ENCODE measurements at regions not wholly inside any gene's neighbourhood (a gene's known extent, or its start where the extent isn't known, plus 50 kb on each side); places are given as distances from the start of the nearest gene placed in this dataset.
"Not testable (repeated sequence)": the region's sequence is repeated elsewhere in the genome, so short reads cannot be mapped to it uniquely, and the experiment has no call there.

DNA sequence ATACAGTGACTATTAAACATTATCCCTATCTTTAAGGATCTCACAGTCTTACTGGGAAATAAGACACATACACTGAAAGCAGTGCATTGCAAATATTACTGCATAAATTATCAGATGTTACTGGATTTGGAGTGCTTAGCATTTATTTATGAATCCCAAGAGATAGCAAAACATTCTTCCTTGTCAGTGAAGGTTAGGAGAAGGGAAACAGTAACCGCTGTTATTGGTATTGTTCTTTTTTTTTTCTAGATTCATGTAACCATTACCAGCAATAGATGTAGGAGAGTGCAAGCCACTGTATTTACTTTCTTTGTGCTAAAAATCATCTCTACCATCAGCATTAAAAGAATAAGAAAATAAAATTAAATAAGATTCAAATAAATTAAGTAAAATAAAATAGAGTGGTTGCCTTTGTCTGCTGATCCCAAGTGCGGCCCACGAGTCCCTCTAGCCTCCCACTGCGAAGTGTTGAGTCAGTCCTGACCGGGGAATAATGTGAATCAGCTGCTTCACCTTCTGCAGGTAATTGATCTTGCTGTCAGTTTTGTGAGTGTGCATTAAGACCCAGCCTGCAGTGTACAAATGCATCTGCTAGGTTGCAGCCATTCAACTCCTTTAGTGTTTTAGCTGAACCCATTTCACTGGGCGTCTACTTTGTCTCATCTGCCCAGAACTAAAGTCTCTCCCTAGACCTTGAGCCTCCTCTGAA lies 1344.9 kb downstream of the GATA3 start:
- H3K27me3 ChIP-seq (ENCODE audit: control insufficient read depth, insufficient read depth, low read length), result no peaks in the 10 kb centered on the region
- intact Hi-C loops (cut with micrococcal nuclease), result no loop called here
- H3K36me3 Mint-ChIP-seq, result no peaks in the 10 kb centered on the region
- no peak overlapping the region for H3K27ac Mint-ChIP-seq
- no peaks in the 10 kb centered on the region for H3K4me1 Mint-ChIP-seq
- peaks cover 0 to 3% of the 10 kb centered on the region in 2 donors for H3K9me3 Mint-ChIP-seq
- H3K9me3 ChIP-seq (ENCODE audit: control insufficient read depth, insufficient read depth, low read length), result no peaks in the 10 kb centered on the region
- no peaks in the 10 kb centered on the region for H3K4me1 ChIP-seq (ENCODE audit: control insufficient read depth, insufficient read depth, low read length)
- H3K4me3 ChIP-seq (ENCODE audit: low read length), result no peak overlapping the region
- WGBS (ENCODE audit: insufficient coverage), result 91% methylated on average over 5 of the region's 6 CpGs
- ATAC-seq (no peak), DNase-seq (no peak)
- peaks cover 0 to 4% of the 10 kb centered on the region in 2 donors for H3K27me3 Mint-ChIP-seq (ENCODE audit: low read depth in 2 of 2)
- no peaks in the 10 kb centered on the region for H3K36me3 ChIP-seq (ENCODE audit: control insufficient read depth, insufficient read depth, low read length)
- TF ChIP-seq, protein P1, sequence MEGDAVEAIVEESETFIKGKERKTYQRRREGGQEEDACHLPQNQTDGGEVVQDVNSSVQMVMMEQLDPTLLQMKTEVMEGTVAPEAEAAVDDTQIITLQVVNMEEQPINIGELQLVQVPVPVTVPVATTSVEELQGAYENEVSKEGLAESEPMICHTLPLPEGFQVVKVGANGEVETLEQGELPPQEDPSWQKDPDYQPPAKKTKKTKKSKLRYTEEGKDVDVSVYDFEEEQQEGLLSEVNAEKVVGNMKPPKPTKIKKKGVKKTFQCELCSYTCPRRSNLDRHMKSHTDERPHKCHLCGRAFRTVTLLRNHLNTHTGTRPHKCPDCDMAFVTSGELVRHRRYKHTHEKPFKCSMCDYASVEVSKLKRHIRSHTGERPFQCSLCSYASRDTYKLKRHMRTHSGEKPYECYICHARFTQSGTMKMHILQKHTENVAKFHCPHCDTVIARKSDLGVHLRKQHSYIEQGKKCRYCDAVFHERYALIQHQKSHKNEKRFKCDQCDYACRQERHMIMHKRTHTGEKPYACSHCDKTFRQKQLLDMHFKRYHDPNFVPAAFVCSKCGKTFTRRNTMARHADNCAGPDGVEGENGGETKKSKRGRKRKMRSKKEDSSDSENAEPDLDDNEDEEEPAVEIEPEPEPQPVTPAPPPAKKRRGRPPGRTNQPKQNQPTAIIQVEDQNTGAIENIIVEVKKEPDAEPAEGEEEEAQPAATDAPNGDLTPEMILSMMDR (IDR thresholded peaks at IDR 0.05), result no peak
- H3K27ac ChIP-seq (ENCODE audit: low read length), result no peak overlapping the region
- no peak overlapping the region for H3K4me3 Mint-ChIP-seq

DNA sequence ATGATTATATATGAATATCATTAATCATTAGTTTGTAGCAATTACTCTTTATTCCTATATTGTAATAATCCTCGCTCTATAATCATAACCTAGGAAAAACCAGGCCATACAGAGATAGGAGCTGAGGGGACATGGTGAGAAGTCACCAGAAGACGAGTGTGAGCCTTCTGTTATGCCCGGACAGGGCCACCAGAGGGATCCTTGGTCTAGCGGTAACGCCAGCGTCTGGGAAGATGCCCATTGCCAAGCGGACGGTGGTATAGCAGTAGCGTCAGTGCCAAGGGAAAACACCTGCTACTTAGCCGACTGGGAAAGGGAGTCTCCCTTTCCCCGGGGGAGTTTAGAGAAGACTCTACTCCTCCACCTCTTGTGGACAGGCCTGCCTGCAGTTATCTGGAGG lies 1347.6 kb downstream of the GATA3 start:
- H3K27ac ChIP-seq (ENCODE audit: low read length); ATAC-seq; H3K9me3 Mint-ChIP-seq; DNase-seq; H3K27me3 Mint-ChIP-seq (ENCODE audit: low read depth in 2 of 2); H3K4me1 Mint-ChIP-seq; H3K9me3 ChIP-seq (ENCODE audit: control insufficient read depth, insufficient read depth, low read length); H3K27me3 ChIP-seq (ENCODE audit: control insufficient read depth, insufficient read depth, low read length); H3K4me1 ChIP-seq (ENCODE audit: control insufficient read depth, insufficient read depth, low read length); H3K36me3 ChIP-seq (ENCODE audit: control insufficient read depth, insufficient read depth, low read length); H3K27ac Mint-ChIP-seq; H3K4me3 ChIP-seq (ENCODE audit: low read length); intact Hi-C loops (cut with micrococcal nuclease); H3K36me3 Mint-ChIP-seq; H3K4me3 Mint-ChIP-seq: not testable (repeated sequence)
- WGBS (ENCODE audit: insufficient coverage), result 92% methylated on average over 10 of the region's 11 CpGs

DNA sequence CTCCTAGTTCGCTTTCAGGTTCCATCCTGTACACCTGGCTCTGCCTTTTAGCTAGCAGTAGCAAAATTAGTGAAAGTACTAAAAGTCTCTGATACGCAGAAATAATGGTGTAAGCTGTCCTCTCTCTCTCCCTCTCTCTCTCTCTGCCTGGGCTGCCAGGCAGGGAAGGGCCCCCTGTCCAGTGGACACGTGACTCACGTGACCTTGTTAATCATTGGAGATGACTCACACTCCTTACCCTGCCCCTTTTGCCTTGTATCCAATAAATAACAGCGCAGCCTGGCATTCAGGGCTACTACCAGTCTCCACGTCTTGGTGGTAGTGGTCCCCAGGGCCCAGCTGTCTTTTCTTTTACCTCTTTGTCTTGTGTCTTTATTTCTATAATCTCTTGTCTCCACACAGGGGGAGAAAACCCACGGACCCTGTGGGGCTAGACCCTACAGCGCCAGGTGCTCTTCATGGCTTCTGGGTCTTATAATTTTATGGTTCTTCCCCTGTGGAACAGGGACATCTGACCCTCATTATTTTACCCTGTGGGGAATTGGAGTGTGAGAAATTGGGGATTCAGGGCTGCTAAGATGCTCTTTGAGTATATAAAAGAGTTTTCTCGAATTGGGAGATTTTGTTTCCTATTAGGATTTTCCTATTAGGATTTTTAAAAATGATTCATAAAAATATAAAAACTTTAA lies 1348.2 kb downstream of the GATA3 start:
- H3K4me3 ChIP-seq (ENCODE audit: low read length); H3K9me3 ChIP-seq (ENCODE audit: control insufficient read depth, insufficient read depth, low read length); H3K4me3 Mint-ChIP-seq; ATAC-seq; H3K27ac ChIP-seq (ENCODE audit: low read length); DNase-seq; intact Hi-C loops (cut with micrococcal nuclease); H3K9me3 Mint-ChIP-seq; H3K27me3 Mint-ChIP-seq (ENCODE audit: low read depth in 2 of 2); H3K27me3 ChIP-seq (ENCODE audit: control insufficient read depth, insufficient read depth, low read length); H3K36me3 Mint-ChIP-seq; H3K4me1 ChIP-seq (ENCODE audit: control insufficient read depth, insufficient read depth, low read length); H3K36me3 ChIP-seq (ENCODE audit: control insufficient read depth, insufficient read depth, low read length); H3K27ac Mint-ChIP-seq; H3K4me1 Mint-ChIP-seq: not testable (repeated sequence)
- 72% methylated on average over 9 of the region's 9 CpGs for WGBS (ENCODE audit: insufficient coverage)

DNA sequence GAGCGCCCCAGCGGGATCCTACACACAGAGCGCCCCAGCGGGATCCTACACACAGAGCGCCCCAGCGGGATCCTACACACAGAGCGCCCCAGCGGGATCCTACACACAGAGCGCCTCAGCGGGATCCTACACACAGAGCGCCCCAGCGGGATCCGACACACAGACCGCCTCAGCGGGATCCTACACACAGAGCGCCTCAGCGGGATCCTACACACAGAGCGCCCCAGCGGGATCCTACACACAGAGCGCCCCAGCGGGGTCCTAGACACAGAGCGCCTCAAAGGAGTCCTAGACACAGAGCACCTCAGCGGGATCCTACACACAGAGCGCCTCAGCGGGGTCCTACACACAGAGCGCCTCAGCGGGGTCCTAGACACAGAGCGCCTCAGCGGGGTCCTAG lies 1352.7 kb downstream of the GATA3 start:
- 96% methylated on average over 29 of the region's 29 CpGs for WGBS (ENCODE audit: insufficient coverage)
- intact Hi-C loops (cut with micrococcal nuclease), result not testable (repeated sequence)

DNA sequence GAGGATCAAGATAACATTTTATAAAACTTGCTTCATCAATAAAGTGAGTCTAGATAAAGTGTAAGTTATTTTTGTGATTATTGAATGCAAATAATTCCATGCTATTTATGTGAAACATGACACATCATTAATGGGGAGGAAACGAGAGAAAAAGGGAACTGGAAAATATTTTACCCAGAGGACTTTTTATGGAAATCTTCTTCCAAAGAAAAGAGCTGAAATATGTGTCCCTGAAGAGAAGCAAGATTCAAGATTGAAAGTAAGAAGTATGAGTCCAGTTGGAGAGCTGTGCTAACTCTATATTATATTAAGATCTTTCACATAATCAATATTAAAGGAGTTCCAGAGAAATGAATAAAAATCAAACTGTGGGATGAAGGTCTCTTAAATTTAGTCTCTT lies 1361.8 kb downstream of the GATA3 start:
- no peaks in the 10 kb centered on the region for H3K27me3 ChIP-seq (ENCODE audit: control insufficient read depth, insufficient read depth, low read length)
- TF ChIP-seq, protein P1 (IDR thresholded peaks at IDR 0.05), result no peak
- H3K4me3 ChIP-seq (ENCODE audit: low read length), result no peak overlapping the region
- H3K9me3 ChIP-seq (ENCODE audit: control insufficient read depth, insufficient read depth, low read length), result no peaks in the 10 kb centered on the region
- WGBS (ENCODE audit: insufficient coverage), result 0% methylated on average over 1 of the region's 1 CpG
- no peak for DNase-seq
- H3K4me1 Mint-ChIP-seq, result no peaks in the 10 kb centered on the region
- H3K36me3 ChIP-seq (ENCODE audit: control insufficient read depth, insufficient read depth, low read length), result no peaks in the 10 kb centered on the region
- H3K4me3 Mint-ChIP-seq, result no peak overlapping the region
- ATAC-seq, result no peak
- H3K27ac Mint-ChIP-seq, result no peak overlapping the region
- intact Hi-C loops (cut with micrococcal nuclease), result no loop called here
- H3K36me3 Mint-ChIP-seq, result no peaks in the 10 kb centered on the region
- H3K27ac ChIP-seq (ENCODE audit: low read length), result no peak overlapping the region
- peaks cover 3 to 8% of the 10 kb centered on the region in 2 donors for H3K9me3 Mint-ChIP-seq
- no peaks in the 10 kb centered on the region for H3K4me1 ChIP-seq (ENCODE audit: control insufficient read depth, insufficient read depth, low read length)
- H3K27me3 Mint-ChIP-seq (ENCODE audit: low read depth in 2 of 2), result peaks cover 0 to 7% of the 10 kb centered on the region in 2 donors

More for the DNA sequence above, 1352.7 kb downstream of the GATA3 start:
- not testable (repeated sequence) for H3K4me1 Mint-ChIP-seq; H3K36me3 Mint-ChIP-seq; H3K4me1 ChIP-seq (ENCODE audit: control insufficient read depth, insufficient read depth, low read length); H3K9me3 ChIP-seq (ENCODE audit: control insufficient read depth, insufficient read depth, low read length); H3K27me3 Mint-ChIP-seq (ENCODE audit: low read depth in 2 of 2); H3K27ac ChIP-seq (ENCODE audit: low read length); H3K4me3 ChIP-seq (ENCODE audit: low read length); ATAC-seq; DNase-seq; H3K36me3 ChIP-seq (ENCODE audit: control insufficient read depth, insufficient read depth, low read length); H3K27ac Mint-ChIP-seq; H3K9me3 Mint-ChIP-seq; H3K4me3 Mint-ChIP-seq; H3K27me3 ChIP-seq (ENCODE audit: control insufficient read depth, insufficient read depth, low read length)
